Panc1 (cell line): ENCODE measurements at regions not wholly inside any gene's neighbourhood (a gene's known extent, or its start where the extent isn't known, plus 50 kb on each side); places are given as distances from the start of the nearest gene placed in this dataset.

Experiments used
- ATAC-seq: fragments of 200-7000 bp; cut with Tn5 transposase; 2 replicates; pipeline ENCODE4 v1.9.1; 2020; ENCODE audit warnings: mild to moderate bottlenecking, moderate library complexity
- BruUV-seq: library from RNA; stranded (reverse); fragments of 400-500 nt; replicated peaks from 2 replicates; lab custom pipeline; 2021; lab: Mats Ljungman, UMichigan
- CTCF ChIA-PET: fragments of 300-600 bp; sonication (Branson Sonifier 250); formaldehyde crosslinking; loops from one replicate; lab custom pipeline; 2022; ENCODE audit warnings: antibody characterized with exemption; lab: Charles Lee
- POLR2A ChIA-PET: fragments of 300-600 bp; sonication (Branson Sonifier 250); formaldehyde crosslinking; loops from one replicate; lab custom pipeline; 2022; ENCODE audit warnings: antibody characterized with exemption; lab: Charles Lee
- DNase-seq: peaks from one replicate; pipeline ENCODE4 v3.0.0-alpha.2; 2010; ENCODE audit warnings: low read depth, low spot score
- H3K27ac ChIP-seq: 2 replicates; pipeline ENCODE4 v1.5.1; 2011; ENCODE audit warnings: mild to moderate bottlenecking, low read length, inconsistent platforms
- H3K27me3 ChIP-seq: fragments of 200-500 bp; sonication (Bioruptor generic); 2 replicates; pipeline ENCODE4 v1.6.0; 2014; ENCODE audit warnings: low read length, inconsistent platforms; ENCODE audit not compliant: control insufficient read depth, insufficient read depth
- H3K36me3 ChIP-seq: fragments of 200-500 bp; sonication (Bioruptor generic); 2 replicates; pipeline ENCODE4 v1.5.1; 2014; ENCODE audit warnings: inconsistent platforms, mild to moderate bottlenecking, low read length, moderate library complexity; ENCODE audit not compliant: control insufficient read depth, insufficient read depth
- H3K4me1 ChIP-seq: 2 replicates; pipeline ENCODE4 v1.5.1; 2011; ENCODE audit warnings: inconsistent platforms, mild to moderate bottlenecking, low read length, moderate library complexity; ENCODE audit not compliant: control insufficient read depth, insufficient read depth
- H3K4me3 ChIP-seq, 2 experiments: 2 replicates each; pipeline ENCODE4 v1.5.1; 2011 to 2012; ENCODE audit warnings: low read depth in 2 of 2, low read length in 2 of 2, mild to moderate bottlenecking in 2 of 2, inconsistent platforms in 1 of 2, moderate library complexity in 1 of 2
- H3K9me3 ChIP-seq: fragments of 200-500 bp; sonication (Bioruptor generic); 2 replicates; pipeline ENCODE4 v1.5.1; 2014; ENCODE audit warnings: low read depth, mild to moderate bottlenecking, inconsistent platforms, low read length, moderate library complexity; ENCODE audit not compliant: control insufficient read depth, insufficient read depth
- CTCF ChIP-seq: fragments of 450-650 bp; IDR thresholded peaks from 2 replicates; pipeline ENCODE4 v1.5.1; 2017; ENCODE audit warnings: mild to moderate bottlenecking
- POLR2AphosphoS5 ChIP-seq: IDR thresholded peaks from 2 replicates; pipeline ENCODE4 v1.6.1; 2012; ENCODE audit warnings: mild to moderate bottlenecking, low read depth, low read length, moderate library complexity
- REST ChIP-seq, 2 experiments: IDR thresholded peaks; 2 replicates each; pipeline ENCODE4 v1.6.1; 2011 to 2012; ENCODE audit warnings: low read depth in 2 of 2, control low read depth in 1 of 2, low read length in 1 of 2, mild to moderate bottlenecking in 1 of 2, moderate library complexity in 1 of 2; ENCODE audit not compliant: insufficient read depth in 1 of 2
- SIN3A ChIP-seq: IDR thresholded peaks from 2 replicates; pipeline ENCODE4 v1.6.1; 2012; ENCODE audit warnings: low read depth, mild to moderate bottlenecking, low read length, moderate library complexity, borderline replicate concordance; ENCODE audit not compliant: insufficient read depth
- TCF7L2 ChIP-seq: IDR thresholded peaks from 2 replicates; pipeline ENCODE4 v1.6.1; 2011; ENCODE audit warnings: mild to moderate bottlenecking, low read depth, low read length, inconsistent platforms
- in situ Hi-C: cut with HindIII; loops from 2 replicates; pipeline ENCODE4 v1.10.0; 2016; ENCODE audit warnings: low sequenced_read_pairs, low pct_unique_long_range_greater_than_20kb
- intact Hi-C: fragments of 100-400 bp; cut with micrococcal nuclease; formaldehyde crosslinking; loops from one replicate; pipeline ENCODE4 v1.10.0; 2022; ENCODE audit not compliant: unreplicated experiment

- H3K9me3 ChIP-seq = no peaks in the 10 kb centered on the region
- no peak for DNase-seq
- intact Hi-C loops (no loop called here), in situ Hi-C loops (no loop called here)
- POLR2A ChIA-PET = no interaction called here
- no peaks in the 10 kb centered on the region for H3K4me1 ChIP-seq
- CTCF ChIA-PET = no interaction called here
- H3K36me3 ChIP-seq = no peaks in the 10 kb centered on the region
- H3K27ac ChIP-seq = no peak overlapping the region
- H3K4me3 ChIP-seq = no peak overlapping the region
- no peaks in the 10 kb centered on the region for H3K27me3 ChIP-seq
- TF ChIP-seq SIN3A (no peak), POLR2AphosphoS5 (no peak), REST (IDR thresholded peaks at IDR 0.05; ENCODE audit: insufficient read depth in 1 of 2, low read depth in 2 of 2, low read length in 1 of 2) (no peak), CTCF (no peak), TCF7L2 (no peak)
- ATAC-seq = no peak
- BruUV-seq = no TSS peak
Observed at GRCh38 chr12:4843907-4844306, 65.8 kb upstream of the KCNA1 start.

GRCh38 chr12:4847713-4848112 is 62.0 kb upstream of the KCNA1 start:
- ChIA-PET POLR2A (no interaction called here), CTCF (no interaction called here)
- in situ Hi-C loops (no loop called here), intact Hi-C loops (no loop called here)
- TF ChIP-seq SIN3A = no peak
- no peak for TF ChIP-seq TCF7L2
- TF ChIP-seq CTCF = no peak
- TF ChIP-seq REST (IDR thresholded peaks at IDR 0.05; ENCODE audit: insufficient read depth in 1 of 2, low read depth in 2 of 2, low read length in 1 of 2) = no peak
- TF ChIP-seq POLR2AphosphoS5 = no peak
- H3K36me3 ChIP-seq = no peaks in the 10 kb centered on the region
- ATAC-seq = no peak
- H3K27me3 ChIP-seq = no peaks in the 10 kb centered on the region
- H3K9me3 ChIP-seq = no peaks in the 10 kb centered on the region
- no peaks in the 10 kb centered on the region for H3K4me1 ChIP-seq
- no TSS peak for BruUV-seq
- H3K27ac ChIP-seq = no peak overlapping the region
- no peak overlapping the region for H3K4me3 ChIP-seq
- DNase-seq = no peak
